Calu3 (cell line): ENCODE measurements at regions not wholly inside any gene's neighbourhood (a gene's known extent, or its start where the extent isn't known, plus 50 kb on each side); places are given as distances from the start of the nearest gene placed in this dataset.
A peak's percentile ranks its signal among the peaks of the same experiment; 100 is the strongest.
"Not testable (repeated sequence)": the region's sequence is repeated elsewhere in the genome, so short reads cannot be mapped to it uniquely, and the experiment has no call there.

ENCODE experiments used
- BruUV-seq: library from RNA; stranded (reverse); fragments of 400-500 nt; replicated peaks from 2 replicates; lab custom pipeline; 2021; lab: Mats Ljungman, UMichigan
- CTCF ChIA-PET: fragments of 300-600 bp; sonication (Branson Sonifier 250); formaldehyde crosslinking; loops from one replicate; lab custom pipeline; 2022; ENCODE audit warnings: antibody characterized with exemption; lab: Charles Lee
- DNase-seq: peaks from one replicate; pipeline ENCODE4 v3.0.0; 2022
- H3K27ac Mint-ChIP-seq: one replicate; pipeline ENCODE4 v1.8.0; 2022; ENCODE audit warnings: mixed read lengths; ENCODE audit not compliant: unreplicated experiment
- H3K27me3 Mint-ChIP-seq: one replicate; pipeline ENCODE4 v1.8.0; 2022; ENCODE audit warnings: mixed read lengths; ENCODE audit not compliant: unreplicated experiment
- H3K36me3 Mint-ChIP-seq: one replicate; pipeline ENCODE4 v1.8.0; 2022; ENCODE audit warnings: mild to moderate bottlenecking, moderate library complexity, mixed read lengths; ENCODE audit not compliant: insufficient read depth, unreplicated experiment
- H3K4me1 Mint-ChIP-seq: one replicate; pipeline ENCODE4 v1.8.0; 2022; ENCODE audit warnings: mild to moderate bottlenecking, low read depth, mixed read lengths; ENCODE audit not compliant: unreplicated experiment
- H3K4me3 Mint-ChIP-seq: one replicate; pipeline ENCODE4 v1.8.0; 2022; ENCODE audit warnings: mild to moderate bottlenecking, low read depth, moderate library complexity, mixed read lengths; ENCODE audit not compliant: unreplicated experiment
- H3K9me3 Mint-ChIP-seq: one replicate; pipeline ENCODE4 v1.8.0; 2022; ENCODE audit warnings: low read depth, mixed read lengths; ENCODE audit not compliant: unreplicated experiment
- intact Hi-C: fragments of 100-400 bp; cut with micrococcal nuclease; formaldehyde crosslinking; loops from one replicate; pipeline ENCODE4 v1.10.0; 2022; ENCODE audit not compliant: unreplicated experiment
- TF ChIP-seq, protein P1 (sequence below): fragments of 200-600 bp; IDR thresholded peaks from one replicate; pipeline ENCODE4 v1.8.0; 2022; ENCODE audit warnings: antibody characterized with exemption; ENCODE audit not compliant: unreplicated experiment

DNA sequence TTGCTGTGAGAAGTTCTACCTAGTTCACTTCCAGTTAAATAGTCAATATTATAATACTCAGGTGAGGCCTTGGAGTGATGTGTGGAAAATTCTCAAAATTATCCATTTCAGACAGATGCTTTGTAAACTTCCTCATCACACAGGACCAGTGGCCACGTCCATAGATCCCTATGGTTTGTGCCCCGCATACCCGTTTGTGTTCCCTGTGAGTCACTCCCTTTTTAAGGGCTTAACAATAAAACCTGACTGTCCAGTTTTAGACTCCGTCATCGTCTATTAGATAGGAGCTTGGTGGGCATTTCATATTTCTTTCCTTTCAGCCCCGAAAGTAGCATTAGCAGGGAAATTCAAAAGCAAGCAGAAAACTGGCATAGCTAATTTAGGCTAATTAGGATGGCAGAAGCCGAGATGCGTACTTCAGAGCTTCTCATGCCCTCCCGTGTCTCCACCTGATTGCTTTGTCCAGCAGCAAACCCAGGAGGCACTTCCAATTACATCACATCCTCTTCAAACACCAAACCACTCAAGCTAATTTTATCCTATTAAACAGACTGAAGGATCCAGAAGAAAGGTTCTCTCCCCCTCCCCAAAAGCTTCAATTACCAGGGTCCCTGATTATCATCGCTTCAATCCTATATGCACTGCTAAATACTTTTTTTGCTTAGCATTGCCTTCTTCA lies 186.6 kb upstream of the OTX2 start:
- CTCF ChIA-PET = no interaction called here
- DNase-seq = peak; percentile 35
- Mint-ChIP-seq H3K27me3 (peaks cover 32% of the 10 kb centered on the region), H3K9me3 (no peaks in the 10 kb centered on the region), H3K4me3 (no peak overlapping the region), H3K4me1 (no peaks in the 10 kb centered on the region), H3K27ac (no peak overlapping the region), H3K36me3 (no peaks in the 10 kb centered on the region)
- TF ChIP-seq, protein P1, sequence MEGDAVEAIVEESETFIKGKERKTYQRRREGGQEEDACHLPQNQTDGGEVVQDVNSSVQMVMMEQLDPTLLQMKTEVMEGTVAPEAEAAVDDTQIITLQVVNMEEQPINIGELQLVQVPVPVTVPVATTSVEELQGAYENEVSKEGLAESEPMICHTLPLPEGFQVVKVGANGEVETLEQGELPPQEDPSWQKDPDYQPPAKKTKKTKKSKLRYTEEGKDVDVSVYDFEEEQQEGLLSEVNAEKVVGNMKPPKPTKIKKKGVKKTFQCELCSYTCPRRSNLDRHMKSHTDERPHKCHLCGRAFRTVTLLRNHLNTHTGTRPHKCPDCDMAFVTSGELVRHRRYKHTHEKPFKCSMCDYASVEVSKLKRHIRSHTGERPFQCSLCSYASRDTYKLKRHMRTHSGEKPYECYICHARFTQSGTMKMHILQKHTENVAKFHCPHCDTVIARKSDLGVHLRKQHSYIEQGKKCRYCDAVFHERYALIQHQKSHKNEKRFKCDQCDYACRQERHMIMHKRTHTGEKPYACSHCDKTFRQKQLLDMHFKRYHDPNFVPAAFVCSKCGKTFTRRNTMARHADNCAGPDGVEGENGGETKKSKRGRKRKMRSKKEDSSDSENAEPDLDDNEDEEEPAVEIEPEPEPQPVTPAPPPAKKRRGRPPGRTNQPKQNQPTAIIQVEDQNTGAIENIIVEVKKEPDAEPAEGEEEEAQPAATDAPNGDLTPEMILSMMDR = no peak
- BruUV-seq = no TSS peak
- intact Hi-C loops = no loop called here

DNA sequence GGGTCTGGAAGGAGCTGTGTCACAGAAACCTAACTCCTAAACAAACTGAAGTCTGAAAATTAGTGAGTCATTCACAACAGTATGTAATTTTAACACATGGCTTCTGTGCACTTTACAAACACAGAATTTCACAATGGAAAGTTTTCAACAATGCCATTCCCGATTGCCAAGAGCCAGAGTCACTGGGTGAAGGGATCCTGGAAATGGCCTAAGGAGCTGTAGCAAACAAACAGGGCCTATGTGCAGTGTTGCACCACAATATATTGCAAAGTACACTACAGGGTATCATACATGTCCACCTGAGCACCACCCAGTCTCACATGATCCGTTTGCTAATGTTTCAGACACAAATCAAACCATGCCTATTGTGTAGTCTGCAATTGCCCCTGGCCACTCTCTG lies 184.7 kb upstream of the OTX2 start:
- intact Hi-C loops = no loop called here
- Mint-ChIP-seq H3K27ac (no peak overlapping the region), H3K4me3 (no peak overlapping the region), H3K4me1 (no peaks in the 10 kb centered on the region), H3K36me3 (no peaks in the 10 kb centered on the region), H3K9me3 (no peaks in the 10 kb centered on the region), H3K27me3 (peaks cover 13% of the 10 kb centered on the region)
- no peak for DNase-seq
- no TSS peak for BruUV-seq
- TF ChIP-seq, protein P1 = no peak
- CTCF ChIA-PET = no interaction called here

DNA sequence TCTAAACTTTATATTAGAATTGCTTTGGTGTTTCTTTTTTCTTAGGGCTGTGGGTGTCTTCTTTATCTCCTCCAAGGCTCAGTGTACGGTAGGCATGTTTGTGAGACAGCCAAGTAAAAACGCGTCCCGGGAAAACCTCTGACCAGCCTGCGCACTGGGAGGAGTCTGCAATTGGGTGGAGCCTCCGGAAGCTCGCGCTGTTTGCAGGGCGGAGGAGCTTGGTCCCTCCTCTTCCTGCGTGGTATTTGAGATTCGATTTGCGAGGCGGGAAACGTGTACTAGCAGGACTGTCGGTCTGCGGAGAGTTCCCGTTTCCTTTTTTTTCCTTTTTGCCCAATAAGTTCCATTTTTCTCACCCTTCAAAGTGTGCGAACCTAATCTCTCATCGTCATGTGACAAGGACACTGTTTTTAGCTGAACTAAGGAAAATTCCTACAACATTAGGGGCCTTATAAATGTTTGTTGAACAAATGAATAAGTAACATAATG lies 182.1 kb upstream of the OTX2 start:
- no TSS peak for BruUV-seq
- DNase-seq = no peak
- CTCF ChIA-PET = no interaction called here

DNA sequence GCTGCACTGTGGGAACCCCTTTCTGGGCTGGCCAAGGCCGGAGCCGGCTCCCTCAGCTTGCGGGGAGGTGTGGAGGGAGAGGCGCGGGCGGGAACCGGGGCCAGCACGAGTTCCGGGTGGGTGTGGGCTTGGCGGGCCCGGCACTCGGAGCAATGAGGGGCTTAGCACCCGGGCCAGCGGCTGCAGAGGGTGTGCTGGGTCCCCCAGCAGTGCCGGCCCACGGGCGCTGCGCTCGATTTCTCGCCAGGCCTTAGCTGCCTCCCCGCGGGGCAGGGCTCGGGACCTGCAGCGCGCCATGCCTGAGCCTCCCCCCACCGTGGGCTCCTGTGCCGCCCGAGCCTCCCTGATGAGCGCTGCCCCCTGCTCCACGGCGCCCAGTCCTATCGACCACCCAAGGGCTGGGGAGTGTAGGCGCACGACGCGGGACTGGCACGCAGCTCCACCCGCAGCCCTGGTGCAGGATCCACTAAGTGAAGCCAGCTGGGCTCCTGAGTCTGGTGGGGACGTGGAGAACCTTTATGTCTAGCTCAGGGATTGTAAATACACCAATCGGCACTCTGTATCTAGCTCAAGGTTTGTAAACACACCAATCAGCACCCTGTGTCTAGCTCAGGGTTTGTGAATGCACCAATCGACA lies 180.8 kb upstream of the OTX2 start:
- H3K36me3 Mint-ChIP-seq, DNase-seq, CTCF ChIA-PET, H3K4me3 Mint-ChIP-seq, H3K27me3 Mint-ChIP-seq, H3K4me1 Mint-ChIP-seq, intact Hi-C loops, H3K9me3 Mint-ChIP-seq, BruUV-seq, H3K27ac Mint-ChIP-seq: not testable (repeated sequence)

More for the DNA sequence above, 182.1 kb upstream of the OTX2 start:
- no peaks in the 10 kb centered on the region for H3K9me3 Mint-ChIP-seq
- intact Hi-C loops = no loop called here
- no peaks in the 10 kb centered on the region for H3K36me3 Mint-ChIP-seq
- H3K27ac Mint-ChIP-seq = no peak overlapping the region
- H3K4me1 Mint-ChIP-seq = no peaks in the 10 kb centered on the region
- H3K4me3 Mint-ChIP-seq = no peak overlapping the region
- no peaks in the 10 kb centered on the region for H3K27me3 Mint-ChIP-seq
- TF ChIP-seq, protein P1 = no peak

DNA sequence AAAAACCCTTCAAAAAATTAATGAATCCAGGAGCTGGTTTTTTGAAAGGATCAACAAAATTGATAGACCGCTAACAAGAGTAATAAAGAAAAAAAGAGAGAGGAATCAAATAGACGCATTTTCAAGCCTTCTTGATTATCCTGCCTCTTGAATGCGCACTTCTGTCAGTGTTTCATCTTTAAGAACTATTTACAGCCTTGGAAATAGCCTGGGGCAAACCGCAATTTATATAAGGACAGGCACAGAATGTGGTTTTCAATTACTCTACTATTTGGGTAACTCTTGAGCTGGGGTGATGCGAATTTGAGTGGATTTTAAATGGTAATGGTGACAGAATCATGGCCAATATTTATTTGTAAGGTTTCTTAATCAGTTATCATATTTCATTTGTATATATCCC lies 179.1 kb upstream of the OTX2 start:
- intact Hi-C loops = no loop called here
- DNase-seq = no peak
- BruUV-seq = no TSS peak
- TF ChIP-seq, protein P1 = no peak
- Mint-ChIP-seq H3K4me1 (no peaks in the 10 kb centered on the region), H3K27ac (no peak overlapping the region), H3K4me3 (no peak overlapping the region), H3K27me3 (no peaks in the 10 kb centered on the region), H3K9me3 (no peaks in the 10 kb centered on the region), H3K36me3 (no peaks in the 10 kb centered on the region)
- CTCF ChIA-PET = no interaction called here
